GM21528 (cell line): ENCODE measurements at regions not wholly inside any gene's neighbourhood (a gene's known extent, or its start where the extent isn't known, plus 50 kb on each side); places are given as distances from the start of the nearest gene placed in this dataset.
"Not testable (repeated sequence)": the region's sequence is repeated elsewhere in the genome, so short reads cannot be mapped to it uniquely, and the experiment has no call there.

Experiments
- ATAC-seq: cut with Tn5 transposase; IDR thresholded peaks from one replicate; pipeline ENCODE4 v1.9.1; 2021; ENCODE audit warnings: mild to moderate bottlenecking, moderate library complexity; ENCODE audit not compliant: unreplicated experiment, low FRiP score

DNA sequence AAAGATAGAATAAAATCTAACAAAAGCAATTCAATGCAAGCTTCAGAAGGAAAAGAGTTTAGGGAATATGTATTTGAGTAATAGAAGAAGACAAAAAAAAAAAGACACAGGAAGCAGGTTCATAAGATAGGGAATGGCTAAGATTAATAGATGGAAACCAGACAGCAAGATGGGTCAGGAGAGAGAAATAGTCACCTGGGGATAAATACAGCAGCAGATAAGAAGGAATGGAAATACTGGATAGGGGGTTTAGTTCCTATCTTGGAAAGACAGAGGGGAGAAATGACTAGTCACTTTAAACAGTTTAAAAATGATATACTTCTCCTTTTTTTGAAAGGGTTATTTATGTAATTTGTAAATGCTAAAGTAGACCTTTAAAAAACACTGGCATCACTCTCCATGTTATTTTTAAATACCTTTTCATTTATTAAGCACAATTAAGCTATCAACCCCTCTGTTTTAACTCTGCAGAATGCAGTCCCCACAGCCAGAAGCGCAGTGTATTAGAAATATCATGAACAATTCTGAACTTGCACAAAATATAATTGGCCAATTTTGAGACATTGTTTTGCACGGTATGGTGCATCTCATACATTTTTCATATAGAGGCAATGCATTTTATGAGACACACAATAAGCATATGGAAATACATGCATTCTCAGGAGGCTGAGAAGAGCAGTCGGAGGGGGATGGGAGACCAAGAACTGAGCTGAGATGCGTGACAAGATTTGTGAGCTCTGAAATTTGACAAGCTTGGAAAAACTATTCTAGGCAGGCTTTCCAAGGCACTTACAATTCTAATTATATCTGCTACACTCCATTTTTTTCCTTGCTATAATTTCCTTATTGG is 303.4 kb upstream of the PRICKLE1 start:
- ATAC-seq: no peak

DNA sequence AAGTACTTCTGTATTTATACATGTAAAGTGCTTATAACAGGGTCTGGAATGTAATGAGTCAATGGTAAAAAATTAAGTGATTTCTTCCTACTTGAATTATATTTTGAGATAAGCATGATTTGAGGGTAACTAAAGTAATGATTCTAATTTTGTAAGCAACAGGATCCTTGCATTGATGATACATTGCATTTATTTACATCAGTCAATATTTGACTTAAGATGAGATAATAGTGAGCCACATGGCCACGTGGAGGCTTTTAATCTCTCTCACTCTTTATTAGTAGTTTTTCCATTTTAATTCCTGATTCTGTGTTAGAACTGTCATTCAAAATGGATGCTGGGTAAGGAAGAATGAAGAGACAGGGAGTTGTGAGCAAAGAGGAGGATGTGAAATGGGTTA is 298.1 kb upstream of the PRICKLE1 start:
- no peak for ATAC-seq

DNA sequence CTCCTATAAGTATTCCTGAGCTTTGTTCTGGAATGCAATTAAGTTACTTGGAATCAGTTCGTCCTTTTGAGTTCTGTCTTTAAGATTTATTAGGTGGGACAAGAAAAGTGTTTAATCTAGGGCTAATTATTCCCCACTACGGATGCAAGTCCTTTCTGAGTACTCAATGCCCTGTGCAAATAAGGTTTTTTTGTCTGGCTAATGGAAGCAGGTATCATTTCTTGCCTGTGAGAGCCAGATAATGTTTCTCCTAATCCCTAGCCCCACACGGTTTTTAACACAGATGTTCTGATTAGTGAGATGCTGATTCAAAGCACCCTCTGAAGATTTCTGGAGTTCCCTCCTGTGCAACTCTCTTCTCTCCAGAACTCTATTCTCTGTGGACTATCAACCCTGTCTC is 296.6 kb upstream of the PRICKLE1 start:
- ATAC-seq: no peak

DNA sequence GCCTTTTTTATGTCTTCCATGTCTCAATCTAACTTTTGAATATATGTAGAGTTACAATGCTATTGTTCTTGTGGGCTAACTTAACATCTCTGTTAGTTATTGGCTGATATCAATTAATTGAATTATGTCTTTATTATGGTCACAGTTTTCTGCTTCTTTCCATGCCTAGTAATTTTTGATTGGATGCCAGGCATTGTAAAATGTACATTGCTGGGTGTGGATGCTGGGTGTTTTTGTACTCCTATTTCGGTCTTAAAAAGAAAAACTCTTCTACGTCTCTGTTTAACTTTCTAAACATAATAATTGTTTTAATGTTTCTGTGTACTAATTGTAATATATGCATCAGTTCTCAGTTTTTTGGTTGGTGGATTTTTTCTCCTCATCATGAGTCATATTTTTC is 296.1 kb upstream of the PRICKLE1 start:
- ATAC-seq: no peak

DNA sequence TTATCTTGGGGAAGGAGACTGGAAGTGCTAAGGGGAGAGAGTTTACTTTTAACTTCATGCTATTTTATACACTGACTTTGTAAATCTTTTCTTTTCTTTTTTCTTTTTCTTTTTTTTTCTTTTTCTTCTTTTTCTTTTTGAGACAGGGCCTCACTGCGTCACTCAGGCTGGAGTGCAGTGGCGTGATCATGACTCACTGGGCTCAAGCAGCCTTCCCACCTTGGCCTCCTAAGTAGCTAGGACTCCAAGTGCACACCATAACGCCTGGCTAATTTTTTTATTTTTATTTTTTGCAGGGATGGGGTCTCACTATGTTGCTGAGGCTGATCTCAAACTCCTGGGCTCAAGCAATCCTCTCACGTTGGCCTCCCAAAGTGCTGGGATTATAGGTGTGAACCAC is 294.6 kb upstream of the PRICKLE1 start:
- no peak for ATAC-seq

DNA sequence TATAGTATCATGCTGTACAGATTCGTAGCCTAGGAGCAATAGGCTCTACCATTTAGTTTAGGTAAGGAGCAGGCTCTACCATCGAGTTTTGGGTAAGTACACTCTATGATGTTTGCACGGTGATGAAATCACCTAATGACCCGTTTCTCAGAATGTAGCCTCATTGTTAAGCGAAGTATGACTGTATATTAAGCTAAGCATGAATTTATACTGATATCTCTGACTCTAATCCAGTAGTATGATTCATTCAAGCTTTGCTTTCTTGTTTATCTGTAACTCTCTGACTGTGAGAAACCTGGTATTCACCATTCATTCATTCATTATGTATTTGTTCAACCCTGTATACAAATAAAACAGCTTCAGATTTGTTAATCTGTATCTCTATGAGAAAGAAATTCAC is 283.9 kb upstream of the PRICKLE1 start:
- no peak for ATAC-seq

DNA sequence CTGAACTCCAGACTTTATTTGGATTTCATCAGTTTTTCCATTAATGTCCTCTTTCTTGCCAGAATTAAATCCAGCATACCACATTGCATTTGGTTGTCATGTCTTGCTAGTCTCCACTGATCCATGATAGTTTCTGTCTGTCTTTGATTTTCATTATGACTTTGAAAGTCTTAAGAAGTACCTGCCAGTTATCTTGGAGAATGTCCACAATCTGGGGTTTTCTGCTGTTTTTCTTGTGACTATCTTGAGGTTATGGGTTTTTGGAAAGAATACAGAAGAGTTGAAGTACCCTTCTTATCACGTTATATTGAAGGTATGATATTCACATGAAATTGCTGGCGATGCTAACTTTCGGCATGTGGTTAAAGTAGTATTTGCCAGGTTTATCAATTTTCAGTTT is 282.3 kb upstream of the PRICKLE1 start:
- ATAC-seq: no peak

DNA sequence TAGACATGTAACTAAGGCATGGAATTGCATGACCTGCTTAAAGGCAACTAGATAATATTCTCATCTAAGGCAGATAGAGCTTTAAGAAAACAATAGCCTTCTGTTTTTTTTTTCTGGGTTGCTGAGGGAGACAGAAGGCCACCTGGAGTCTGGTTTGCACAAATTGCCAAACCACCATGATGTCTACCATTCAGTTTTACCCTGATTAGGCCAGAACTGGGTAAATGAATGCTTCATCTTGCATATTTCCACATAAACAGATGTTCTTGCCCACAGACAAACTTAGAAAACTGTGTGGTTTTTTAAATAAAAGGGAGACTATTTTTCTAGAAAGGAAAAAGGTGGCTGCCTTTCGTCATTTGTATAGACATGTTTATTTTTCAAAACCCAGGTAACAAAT is 278.7 kb upstream of the PRICKLE1 start:
- no peak for ATAC-seq

DNA sequence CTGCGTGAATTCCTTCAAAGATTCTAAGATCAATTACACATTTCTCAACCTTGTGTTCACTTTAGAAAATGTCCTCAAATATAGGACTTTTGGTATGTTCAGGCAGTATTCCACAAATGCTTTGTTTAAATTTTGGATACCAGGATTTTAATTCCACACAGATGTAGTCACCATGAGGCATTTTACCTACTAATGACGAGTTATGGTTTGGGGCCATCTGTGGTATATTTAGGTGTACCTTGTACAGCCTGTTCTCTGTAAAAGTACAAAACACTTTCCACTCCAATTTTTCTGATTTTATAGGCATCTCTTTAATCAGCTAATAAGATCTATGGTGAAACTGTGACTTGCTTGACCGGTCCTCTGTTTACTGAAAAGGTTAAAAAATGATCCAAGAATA is 275.7 kb upstream of the PRICKLE1 start:
- no peak for ATAC-seq

DNA sequence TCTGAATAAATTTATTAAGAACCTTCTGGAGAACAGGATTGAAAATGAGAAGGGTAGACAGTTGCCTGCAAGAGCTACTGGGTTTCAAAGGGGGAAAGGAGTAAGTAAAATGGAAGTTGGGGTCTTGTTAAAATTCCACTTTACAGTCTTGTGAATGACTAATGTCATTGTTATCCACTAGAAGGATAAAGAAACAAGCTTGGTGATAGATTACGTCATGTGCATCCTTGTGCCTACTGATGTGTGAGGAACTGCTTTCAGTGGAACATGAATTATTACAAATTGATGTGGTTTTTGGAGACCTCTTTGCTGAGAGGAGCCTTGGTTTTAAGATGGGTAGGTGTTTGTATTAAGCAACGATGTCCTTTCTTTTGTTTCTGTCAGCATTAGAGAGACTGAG is 272.5 kb upstream of the PRICKLE1 start:
- no peak for ATAC-seq

DNA sequence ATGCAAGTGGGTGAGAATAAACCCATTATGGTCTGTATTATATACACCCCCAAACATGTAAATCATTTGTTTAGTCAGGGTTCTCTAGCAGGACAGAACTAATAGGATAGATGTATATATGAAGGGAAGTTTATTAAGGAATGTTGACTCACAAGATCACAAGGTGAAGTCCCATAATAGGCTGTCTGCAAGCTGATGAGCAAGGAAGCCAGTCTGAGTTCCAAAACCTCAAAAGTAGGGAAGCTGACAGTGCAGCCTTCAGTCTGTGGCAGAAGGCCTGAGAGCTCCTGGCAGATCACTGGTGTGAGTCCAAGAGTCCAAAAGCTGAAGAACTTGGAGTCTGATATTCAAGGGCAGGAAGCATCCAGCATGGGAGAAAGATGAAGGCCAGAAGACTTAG is 270.8 kb upstream of the PRICKLE1 start:
- ATAC-seq: not testable (repeated sequence)

DNA sequence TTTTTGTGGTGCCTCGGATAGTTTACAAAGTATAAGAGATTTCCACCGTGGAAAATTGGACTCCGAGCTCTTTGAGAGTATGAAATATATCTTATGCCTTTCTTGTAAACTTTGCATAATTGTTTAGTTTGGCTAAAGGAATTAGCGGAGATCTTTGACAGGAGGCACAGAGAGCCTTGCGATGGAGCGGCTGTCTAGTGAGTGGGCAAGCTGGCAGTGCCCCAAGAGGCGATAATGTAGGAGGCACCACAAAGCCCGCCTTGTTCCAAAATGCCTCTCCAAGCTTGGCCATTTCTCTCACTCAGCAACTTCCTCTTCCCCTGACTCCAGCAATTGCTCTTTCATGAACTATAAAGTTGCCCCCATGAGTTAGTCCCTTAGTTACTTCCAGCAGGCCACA is 270.1 kb upstream of the PRICKLE1 start:
- ATAC-seq: no peak

DNA sequence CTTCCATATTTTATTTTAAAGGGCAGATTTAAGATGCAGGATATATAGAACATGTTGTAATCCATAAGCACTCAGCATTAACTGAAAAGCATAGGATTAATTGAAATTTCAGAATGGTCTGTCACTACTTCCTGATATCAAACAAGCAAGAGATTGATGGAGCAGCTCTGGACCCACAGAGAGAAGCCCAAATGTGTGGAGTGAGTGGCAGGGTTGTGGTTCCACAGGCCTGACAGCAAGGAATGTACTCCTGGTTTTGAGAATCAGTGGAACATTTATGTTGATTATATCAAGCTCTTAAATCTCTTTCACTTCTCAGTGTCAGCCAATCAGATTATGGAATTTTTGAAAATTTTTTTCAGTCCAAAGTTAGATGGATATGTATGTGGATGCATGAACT is 267.6 kb upstream of the PRICKLE1 start:
- no peak for ATAC-seq

DNA sequence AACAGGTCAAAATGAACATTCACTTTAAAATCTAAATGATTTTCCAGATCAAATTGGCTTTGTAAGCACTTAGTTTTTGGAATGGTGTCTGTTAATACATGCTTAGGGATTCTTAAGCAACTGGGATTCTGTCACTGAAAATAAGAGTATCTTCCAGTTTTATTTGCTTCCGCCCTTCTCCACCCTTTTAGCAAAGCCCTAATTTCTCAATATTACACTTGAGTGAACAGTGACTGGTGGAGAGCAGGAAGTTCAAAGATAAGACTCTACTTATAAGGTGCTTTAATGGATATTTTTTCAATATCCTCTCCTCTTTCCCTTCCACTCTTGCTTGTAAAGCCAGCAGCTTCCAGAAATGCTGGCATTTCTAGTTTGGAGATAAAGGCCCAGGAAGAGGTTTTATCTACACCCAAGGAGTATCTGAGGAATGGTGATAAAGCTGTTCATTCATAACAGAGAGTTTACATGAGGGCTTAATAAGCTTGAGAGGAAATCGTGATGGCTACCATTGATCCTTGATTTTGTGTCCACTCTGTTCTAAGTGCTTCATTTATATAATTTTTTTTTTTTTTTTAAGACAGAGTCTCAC is 265.9 kb upstream of the PRICKLE1 start:
- ATAC-seq: no peak

DNA sequence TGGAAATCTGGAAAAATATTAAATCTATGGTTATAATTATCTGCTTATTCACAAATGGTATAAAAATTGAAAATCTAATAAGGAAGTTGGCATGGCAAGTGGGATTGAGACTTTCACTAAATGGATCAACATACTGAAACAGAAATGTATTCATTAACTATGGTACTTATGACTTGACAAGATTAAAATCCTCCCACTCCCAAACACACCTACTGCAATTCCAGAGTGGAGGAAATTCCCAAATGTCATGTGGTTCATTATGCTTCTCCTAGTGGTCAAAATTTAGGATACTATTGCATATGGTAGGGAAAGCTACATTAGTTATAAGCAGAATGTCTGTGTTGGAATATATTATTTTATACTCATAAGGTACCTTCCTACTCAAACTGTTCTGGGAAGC is 265.3 kb upstream of the PRICKLE1 start:
- ATAC-seq: no peak

DNA sequence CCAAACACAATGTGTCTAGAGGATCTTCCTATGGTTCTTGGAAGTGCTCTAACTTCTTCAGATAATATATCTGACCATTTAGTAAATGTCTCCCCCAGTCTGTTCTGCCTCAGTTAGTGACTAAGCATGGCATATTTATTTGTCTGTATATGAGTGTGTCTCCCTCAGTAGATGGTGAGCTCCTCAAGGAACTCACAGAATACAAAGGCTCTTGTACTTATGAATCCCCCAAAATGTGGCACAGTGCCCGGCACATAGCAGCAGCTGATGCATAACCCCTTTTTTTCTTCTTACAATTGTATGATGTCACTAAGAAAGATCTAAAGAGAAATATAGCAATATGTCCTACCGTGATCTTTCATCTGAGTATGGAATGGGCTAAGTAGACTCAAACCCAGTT is 264.7 kb upstream of the PRICKLE1 start:
- ATAC-seq: no peak

DNA sequence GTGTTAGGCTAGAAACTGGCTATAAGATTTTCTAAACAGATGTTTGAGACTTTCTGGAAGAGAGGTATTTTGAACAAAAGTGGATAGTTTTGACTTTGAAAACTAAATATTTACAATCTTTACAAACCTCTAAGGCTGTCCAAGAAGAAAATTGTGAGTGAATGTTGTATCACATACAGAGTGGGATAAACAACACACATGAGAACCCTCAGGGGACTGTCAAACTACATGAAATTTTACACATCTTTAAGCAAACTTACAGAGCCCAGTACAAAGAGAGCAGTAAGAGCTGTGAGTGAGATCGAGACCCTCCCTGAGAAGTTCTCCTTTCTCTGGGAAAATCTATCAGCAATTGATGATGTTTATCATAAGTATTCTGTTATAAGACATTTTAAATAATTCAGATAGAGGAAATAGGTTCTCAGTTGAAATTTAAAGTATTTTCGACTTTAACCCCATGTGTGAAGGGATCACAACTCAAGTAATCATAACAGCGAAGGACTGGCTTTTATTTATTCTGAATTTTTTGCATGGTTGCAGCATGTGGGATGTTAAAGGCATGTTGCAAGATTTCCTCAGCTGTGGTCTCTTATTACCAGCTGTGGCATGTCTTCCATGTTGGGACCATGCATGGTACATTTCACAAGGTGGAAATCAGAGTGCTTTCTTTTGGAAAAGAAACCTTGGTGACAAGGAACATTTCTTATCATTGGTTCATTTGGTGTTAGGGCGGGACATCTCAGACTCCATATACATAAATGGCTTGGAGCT is 264.0 kb upstream of the PRICKLE1 start:
- ATAC-seq: no peak

DNA sequence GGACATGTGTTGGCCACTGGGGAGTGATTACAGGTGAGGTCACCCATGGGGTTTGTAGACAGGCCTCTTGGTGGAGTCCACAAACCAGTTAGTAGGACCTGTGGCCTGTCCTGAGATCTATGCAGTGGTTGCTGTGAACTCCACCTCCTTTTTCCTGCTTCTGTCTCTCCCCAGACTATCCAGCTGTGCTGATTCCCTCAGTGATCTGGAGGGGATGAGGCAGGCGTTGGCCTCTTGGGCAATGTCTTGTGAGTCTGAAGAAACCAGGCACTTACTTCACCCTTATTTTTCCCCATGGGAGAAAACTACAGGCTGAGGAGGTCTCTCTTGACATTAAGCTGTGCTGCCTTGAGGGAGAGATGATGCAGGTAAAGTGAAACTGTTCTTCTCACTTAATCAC is 257.2 kb upstream of the PRICKLE1 start:
- ATAC-seq: no peak

DNA sequence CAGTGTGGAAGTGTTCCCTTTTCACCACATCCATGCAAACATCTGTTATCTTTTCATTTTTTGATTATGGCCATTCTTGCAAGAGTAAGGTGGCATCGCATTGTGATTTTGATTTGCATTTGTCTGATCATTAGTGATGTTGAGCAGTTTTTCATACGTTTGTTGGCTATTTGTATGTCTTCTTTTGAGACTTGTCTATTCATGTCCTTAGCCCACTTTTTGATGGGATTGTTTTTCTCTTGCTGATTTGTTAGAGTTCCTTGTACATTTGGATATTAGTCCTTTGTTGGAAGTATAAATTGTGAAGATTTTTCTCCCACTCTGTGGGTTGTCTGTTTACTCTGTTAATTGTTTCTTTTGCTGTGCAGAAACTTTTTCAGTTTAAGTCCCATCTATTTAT is 244.5 kb upstream of the PRICKLE1 start:
- no peak for ATAC-seq

DNA sequence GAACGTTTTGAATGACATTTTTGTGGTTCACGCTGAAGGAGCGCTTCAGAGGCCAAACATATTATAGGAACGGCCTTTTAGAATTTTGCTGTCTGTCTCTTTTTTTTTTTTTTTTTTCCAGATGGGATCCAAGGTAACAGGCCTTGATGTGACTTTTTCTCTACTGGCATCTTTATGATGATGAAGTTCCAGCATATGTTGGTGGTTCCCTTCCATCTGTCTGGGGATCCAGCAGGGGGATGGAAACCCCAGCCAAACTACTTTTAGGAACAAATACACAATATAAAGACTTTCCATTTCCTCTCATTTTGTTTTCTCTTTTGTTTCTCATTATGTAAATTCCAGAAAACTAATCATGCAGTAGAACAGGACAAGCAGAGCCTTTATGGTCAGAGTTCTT is 239.3 kb upstream of the PRICKLE1 start:
- no peak for ATAC-seq

DNA sequence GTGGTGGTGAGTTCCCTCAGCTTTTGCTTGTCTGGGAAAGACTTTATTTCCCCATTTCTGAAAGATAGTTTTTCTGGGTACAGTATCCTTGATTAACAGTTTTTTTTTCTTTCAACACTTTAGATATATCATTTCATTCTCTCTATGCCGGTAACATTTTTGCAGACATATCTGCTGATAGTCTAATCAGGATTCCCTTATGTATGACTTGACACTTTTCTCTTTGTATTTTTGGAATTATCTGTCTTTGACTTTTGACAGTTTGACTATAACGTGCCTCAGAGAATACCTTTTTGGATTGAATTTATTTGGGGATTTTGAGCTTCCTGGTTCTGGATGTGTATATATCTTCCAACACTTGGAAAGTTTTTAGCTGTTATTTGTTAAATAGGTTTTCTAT is 234.8 kb upstream of the PRICKLE1 start:
- no peak for ATAC-seq

DNA sequence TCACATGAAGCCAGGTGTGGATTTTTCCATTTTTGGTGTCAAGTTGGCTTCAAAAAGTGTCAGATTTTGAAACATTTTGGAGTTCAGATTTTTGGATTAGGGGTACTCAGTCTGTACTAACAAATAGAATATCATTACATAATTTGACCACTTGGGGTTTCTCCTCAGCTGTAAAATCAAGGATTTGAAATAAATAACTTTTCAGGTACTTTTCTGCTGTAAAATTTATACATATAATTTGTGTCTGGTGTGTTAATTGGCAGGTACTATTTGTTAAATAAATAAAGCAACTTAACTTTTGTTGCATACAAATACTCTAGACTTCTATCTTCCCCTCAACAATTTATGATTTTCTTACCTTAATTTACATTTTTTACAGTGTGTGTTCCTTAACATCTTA is 234.1 kb upstream of the PRICKLE1 start:
- ATAC-seq: no peak
